ENCODE measurements at regions not wholly inside any gene's neighbourhood (a gene's known extent, or its start where the extent isn't known, plus 50 kb on each side); places are given as distances from the start of the nearest gene placed in this dataset.

- Histone ChIP-seq H2AFZ (ENCODE audit: control insufficient read depth, low read depth, low read length) (no peak overlapping the region), H3K9ac (ENCODE audit: control insufficient read depth, insufficient read depth, low read length) (no peak overlapping the region), H4K20me1 (ENCODE audit: control insufficient read depth, insufficient read depth) (no peaks in the 10 kb centered on the region), H3K4me2 (ENCODE audit: control insufficient read depth, insufficient read depth) (no peak overlapping the region), H3K79me2 (ENCODE audit: control insufficient read depth, insufficient read depth, low read length) (no peaks in the 10 kb centered on the region), H3K4me3 (no peak overlapping the region), H3K27me3 (replicated peaks in 1 of 2; ENCODE audit: control insufficient read depth in 2 of 2, insufficient read depth in 2 of 2, low read length in 1 of 2) (no peaks in the 10 kb centered on the region), H3K4me1 (ENCODE audit: control insufficient read depth, insufficient read depth, low read length) (no peaks in the 10 kb centered on the region), H3K9me3 (replicated peaks; ENCODE audit: control insufficient read depth, insufficient read depth, low read length) (no peaks in the 10 kb centered on the region), H3K27ac (ENCODE audit: control insufficient read depth, insufficient read depth) (no peak overlapping the region), H3K36me3 (ENCODE audit: control insufficient read depth in 2 of 2, insufficient read depth in 2 of 2, low read length in 1 of 2) (no peaks in the 10 kb centered on the region)
- 0% methylated on average over 1 of the region's 1 CpG for WGBS (ENCODE audit: insufficient coverage, insufficient replicate concordance, low lambda C conversion rate, missing lambda C conversion rate)
- DNase-seq (ENCODE audit: low read depth, low spot score) (no peak), FAIRE-seq (no peak), ATAC-seq (no peak)
- ChIA-PET SMC1A (ENCODE audit: uncharacterized antibody, unreplicated experiment) (no interaction called here), RAD21 (ENCODE audit: unreplicated experiment) (no interaction called here), POLR2A (no interaction called here), CTCF (no interaction called here)
- no peak for TF ChIP-seq IRF3 (IDR thresholded peaks at IDR 0.05)
- no peak for TF ChIP-seq ZNF384 (IDR thresholded peaks at IDR 0.05; ENCODE audit: borderline replicate concordance, low read depth, low read length)
- TF ChIP-seq SMARCA5 (IDR thresholded peaks at IDR 0.05): no peak
- TF ChIP-seq MLLT1 (IDR thresholded peaks at IDR 0.05): no peak
- no peak for TF ChIP-seq CBX3 (IDR thresholded peaks at IDR 0.05; ENCODE audit: borderline replicate concordance, low read depth)
- TF ChIP-seq JUNB (IDR thresholded peaks at IDR 0.05): no peak
- no peak for TF ChIP-seq HSF1 (IDR thresholded peaks at IDR 0.05; ENCODE audit: low read depth, low read length)
- in situ Hi-C loops (cut with MboI): no loop called here
- BruUV-seq (replicated peaks): no TSS peak
- intact Hi-C loops (cut with micrococcal nuclease; ENCODE audit: unreplicated experiment): no loop called here
Observed at GRCh38 chr7:48759431-48760080, 164.8 kb upstream of the CDC14C start.
